Tibial nerve (tissue), 4 donors: ENCODE measurements at regions not wholly inside any gene's neighbourhood (a gene's known extent, or its start where the extent isn't known, plus 50 kb on each side); places are given as distances from the start of the nearest gene placed in this dataset.

ENCODE experiments used
- CTCF ChIP-seq, 5 experiments: fragments of 200-600 bp in 3 of 5; fragments of 450-650 bp in 2 of 5; sonication (generic) in 3 of 5; IDR thresholded peaks; one replicate each; pipeline ENCODE4 v1.5.1; 2016 to 2019; ENCODE audit warnings: antibody characterized with exemption in 5 of 5, mild to moderate bottlenecking in 3 of 5, moderate library complexity in 2 of 5
- EP300 ChIP-seq, 2 donors: sonication (generic); formaldehyde crosslinking; IDR thresholded peaks; one replicate each; pipeline ENCODE4 v1.6.1; 2017; ENCODE audit warnings: antibody characterized with exemption in 2 of 2, mild to moderate bottlenecking in 1 of 2
- POLR2A ChIP-seq, 2 donors: fragments of 450-650 bp; IDR thresholded peaks; one replicate each; pipeline ENCODE4 v1.6.1; 2017; ENCODE audit warnings: antibody characterized with exemption in 2 of 2, mild to moderate bottlenecking in 2 of 2, moderate library complexity in 2 of 2

DNA sequence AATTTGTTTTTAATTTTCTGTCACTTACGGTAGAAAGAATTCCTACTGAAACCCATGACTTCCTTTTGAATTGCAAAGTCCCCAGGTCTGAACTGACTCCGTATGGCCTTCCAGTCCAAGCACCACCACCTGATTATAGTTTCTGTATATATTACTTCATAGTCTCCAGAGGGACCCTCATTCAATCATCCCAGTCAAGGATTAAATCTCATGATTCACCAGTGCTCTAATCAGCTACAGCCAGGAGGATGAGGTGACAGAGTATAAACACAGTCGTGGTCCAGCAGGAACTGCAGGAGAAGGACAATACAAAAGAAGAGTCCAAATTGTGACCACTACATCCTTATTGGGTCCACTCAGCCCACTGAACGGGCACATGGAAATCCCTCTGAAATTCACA is 418.9 kb upstream of the C16orf82 start:
- TF ChIP-seq CTCF (IDR thresholded peaks at IDR 0.05), result no peak
- TF ChIP-seq EP300 (IDR thresholded peaks at IDR 0.05), result no peak
- no peak for TF ChIP-seq POLR2A (IDR thresholded peaks at IDR 0.05)
